A549 (cell line): ENCODE measurements at regions not wholly inside any gene's neighbourhood (a gene's known extent, or its start where the extent isn't known, plus 50 kb on each side); places are given as distances from the start of the nearest gene placed in this dataset.

Experiments
- ATAC-seq, 2 experiments: fragments of 200-7000 bp in 1 of 2; fragments of >200 bp in 1 of 2; cut with Nextera tagmentation in 1 of 2; cut with Tn5 transposase in 1 of 2; 3 replicates each; pipeline versions ENCODE4 v1.8.0 to v1.9.1; 2018 to 2020; ENCODE audit warnings: mild to moderate bottlenecking in 1 of 2, moderate library complexity in 1 of 2
- CTCF ChIA-PET: fragments of 300-600 bp; sonication (Branson Sonifier 250); formaldehyde crosslinking; extraction: SDS; loops from one replicate; lab custom pipeline; 2021; ENCODE audit warnings: antibody characterized with exemption, inconsistent platforms; lab: Yijun Ruan, JAX
- POLR2A ChIA-PET: fragments of 350-600 bp; formaldehyde crosslinking; extraction: SDS; loops from one replicate; lab custom pipeline; 2021; ENCODE audit warnings: antibody characterized with exemption, inconsistent platforms; lab: Yijun Ruan, JAX
- DNase-seq, 2 experiments: peaks; one replicate each; pipeline versions ENCODE4 v3.0.0 to v3.0.0-alpha.2; 2011 to 2016; ENCODE audit warnings: low read depth in 1 of 2, low spot score in 1 of 2
- FAIRE-seq: peaks from 2 replicates; lab custom pipeline; 2011; peaks lifted over from hg19 to GRCh38; lab: Jason Lieb, UNC
- H3K27ac ChIP-seq, 2 experiments: fragments of >200 bp; sonication (Bioruptor Twin); formaldehyde crosslinking; 3 replicates each; pipeline ENCODE4 v1.5.1; 2016 to 2017
- H3K4me1 ChIP-seq: fragments of >200 bp; sonication (Bioruptor Twin); formaldehyde crosslinking; 3 replicates; pipeline ENCODE4 v1.6.1; 2016
- H3K4me2 ChIP-seq: fragments of >200 bp; sonication (Bioruptor Twin); formaldehyde crosslinking; 3 replicates; pipeline ENCODE4 v1.6.1; 2016
- H3K4me3 ChIP-seq: fragments of >200 bp; sonication (Bioruptor Twin); formaldehyde crosslinking; 3 replicates; pipeline ENCODE4 v1.5.1; 2016
- H3K9me3 ChIP-seq: fragments of >200 bp; sonication (Bioruptor Twin); formaldehyde crosslinking; 3 replicates; pipeline ENCODE4 v1.6.1; 2016
- ATOH8 ChIP-seq: fragments of 250-450 bp; sonication (Bioruptor Pico); IDR thresholded peaks from 2 replicates; pipeline ENCODE4 v1.5.0; 2020; ENCODE audit warnings: low read depth, mild to moderate bottlenecking, moderate library complexity
- CBX2 ChIP-seq: fragments of 200-600 bp; sonication (generic); IDR thresholded peaks from 2 replicates; pipeline ENCODE4 v1.6.1; 2016; ENCODE audit warnings: low read depth, mild to moderate bottlenecking, borderline replicate concordance
- CEBPB ChIP-seq, 2 experiments: fragments of >200 bp in 1 of 2; sonication (Bioruptor Twin) in 1 of 2; formaldehyde crosslinking in 1 of 2; IDR thresholded peaks; 2 replicates each; pipeline ENCODE4 v1.6.1; 2012 to 2016
- CHD4 ChIP-seq: fragments of 200-600 bp; sonication (generic); IDR thresholded peaks from 2 replicates; pipeline ENCODE4 v1.6.1; 2016; ENCODE audit warnings: antibody characterized with exemption, mild to moderate bottlenecking, borderline replicate concordance
- FOXS1 ChIP-seq: fragments of 250-450 bp; sonication (Bioruptor Pico); IDR thresholded peaks from 2 replicates; pipeline ENCODE4 v1.5.0; 2020; ENCODE audit warnings: mild to moderate bottlenecking, moderate library complexity
- GATA3 ChIP-seq: IDR thresholded peaks from 2 replicates; pipeline ENCODE4 v1.6.1; 2012; ENCODE audit warnings: borderline replicate concordance
- HEYL ChIP-seq: fragments of 250-450 bp; sonication (Bioruptor Pico); IDR thresholded peaks from 2 replicates; pipeline ENCODE4 v1.8.0; 2021; ENCODE audit warnings: mild to moderate bottlenecking, moderate library complexity
- HOXA7 ChIP-seq: fragments of 250-450 bp; sonication (Bioruptor Pico); IDR thresholded peaks from 2 replicates; pipeline ENCODE4 v1.5.0; 2020; ENCODE audit warnings: mild to moderate bottlenecking, moderate library complexity
- HOXB13 ChIP-seq: fragments of 250-450 bp; sonication (Bioruptor Pico); IDR thresholded peaks from 2 replicates; pipeline ENCODE4 v1.5.0; 2020; ENCODE audit warnings: low read depth, mild to moderate bottlenecking, moderate library complexity
- JUN ChIP-seq, 2 experiments: fragments of >200 bp; sonication (Bioruptor Twin); formaldehyde crosslinking; IDR thresholded peaks; 2 replicates in 1 of 2; 3 replicates in 1 of 2; pipeline ENCODE4 v1.6.1; 2016 to 2017
- KDM1A ChIP-seq: fragments of 200-600 bp; sonication (generic); IDR thresholded peaks from 2 replicates; pipeline ENCODE4 v1.6.1; 2016; ENCODE audit warnings: low read depth, mild to moderate bottlenecking
- MYC ChIP-seq: IDR thresholded peaks from 2 replicates; pipeline ENCODE4 v1.6.1; 2012; ENCODE audit warnings: mild to moderate bottlenecking, inconsistent platforms, low read length, improper control_type of control experiment, borderline replicate concordance
- NFE2L2 ChIP-seq: fragments of 150-350 bp; conservative IDR thresholded peaks from 2 replicates; pipeline ENCODE4 v1.6.1; 2014; ENCODE audit warnings: low read length
- NPAS2 ChIP-seq: fragments of 250-450 bp; sonication (Bioruptor Pico); IDR thresholded peaks from 2 replicates; pipeline ENCODE4 v1.8.0; 2022; ENCODE audit warnings: mild to moderate bottlenecking, moderate library complexity, borderline replicate concordance
- NR3C1 ChIP-seq: fragments of >200 bp; sonication (Bioruptor Twin); formaldehyde crosslinking; IDR thresholded peaks from 3 replicates; pipeline ENCODE4 v1.6.1; 2017
- PHF8 ChIP-seq: fragments of 200-600 bp; sonication (generic); IDR thresholded peaks from 2 replicates; pipeline ENCODE4 v1.6.1; 2016; ENCODE audit warnings: low read depth, mild to moderate bottlenecking, antibody characterized with exemption, moderate library complexity, borderline replicate concordance
- POLR2AphosphoS2 ChIP-seq: conservative IDR thresholded peaks from 2 replicates; pipeline ENCODE4 v1.6.1; 2012; ENCODE audit warnings: low read length, improper control_type of control experiment, inconsistent platforms
- RARB ChIP-seq: fragments of 250-450 bp; sonication (Bioruptor Pico); IDR thresholded peaks from 2 replicates; pipeline ENCODE4 v1.8.0; 2021; ENCODE audit warnings: mild to moderate bottlenecking, moderate library complexity
- RCOR1 ChIP-seq: fragments of 150-350 bp; IDR thresholded peaks from 2 replicates; pipeline ENCODE4 v1.6.1; 2014; ENCODE audit warnings: antibody characterized with exemption, low read length, low read depth
- SREBF2 ChIP-seq: fragments of 450-650 bp; IDR thresholded peaks from 2 replicates; pipeline ENCODE4 v1.6.1; 2014; ENCODE audit warnings: mild to moderate bottlenecking, moderate library complexity
- USF2 ChIP-seq: fragments of 450-650 bp; IDR thresholded peaks from 2 replicates; pipeline ENCODE4 v1.6.1; 2014; ENCODE audit warnings: antibody characterized with exemption
- ZC3H11A ChIP-seq: fragments of 450-650 bp; IDR thresholded peaks from 2 replicates; pipeline ENCODE4 v1.6.1; 2014; ENCODE audit warnings: antibody characterized with exemption, mild to moderate bottlenecking
- ZFP36 ChIP-seq: fragments of 450-650 bp; IDR thresholded peaks from 2 replicates; pipeline ENCODE4 v1.6.1; 2014; ENCODE audit warnings: borderline replicate concordance; ENCODE audit not compliant: partially characterized antibody
- ZNF302 ChIP-seq: fragments of 250-450 bp; sonication (Bioruptor Pico); IDR thresholded peaks from 2 replicates; pipeline ENCODE4 v1.9.0; 2021; ENCODE audit warnings: inconsistent platforms, mild to moderate bottlenecking, moderate library complexity
- WGBS: methylation state at CpG from one replicate; pipeline ENCODE4 v1.1.6; 2017; ENCODE audit errors: missing lambda C conversion rate; 5-methylcytosine and 5-hydroxymethylcytosine counted together
- TF ChIP-seq, protein P1 (sequence below): fragments of 150-350 bp; IDR thresholded peaks from 2 replicates; pipeline ENCODE4 v1.6.1; 2014; ENCODE audit warnings: low read depth, mild to moderate bottlenecking, low read length

DNA sequence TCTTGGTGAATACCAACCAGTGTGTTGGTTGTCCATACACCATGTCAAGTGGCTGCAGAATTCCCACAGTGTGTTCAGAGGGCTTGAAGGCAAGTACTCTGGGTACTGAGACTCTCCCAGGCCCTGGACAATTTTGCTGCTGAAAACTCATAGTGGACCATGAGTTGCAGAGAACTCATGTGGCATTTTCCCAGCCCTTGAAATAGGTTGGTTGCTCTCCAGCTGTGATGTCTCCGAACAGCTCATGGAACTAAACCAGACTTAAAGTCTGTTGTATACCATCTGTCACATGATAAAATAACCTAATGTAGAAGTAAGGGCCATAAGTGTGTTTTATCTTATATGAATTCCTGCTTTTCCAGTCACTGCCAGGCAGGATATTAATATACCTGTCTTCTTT lies 67.8 kb downstream of the RGS2 start:
- Histone ChIP-seq H3K4me1 (no peaks in the 10 kb centered on the region), H3K4me2 (no peak overlapping the region), H3K4me3 (no peak overlapping the region), H3K9me3 (peaks cover 12% of the 10 kb centered on the region), H3K27ac (no peak overlapping the region)
- CTCF ChIA-PET, result no interaction called here
- DNase-seq (no peak), ATAC-seq (no peak), FAIRE-seq (no peak)
- POLR2A ChIA-PET, result no interaction called here
- 38% methylated on average over 1 of the region's 1 CpG for WGBS
- no peak for TF ChIP-seq MYC
- TF ChIP-seq JUN (IDR thresholded peaks at IDR 0.05), result no peak
- TF ChIP-seq GATA3, result no peak
- TF ChIP-seq ZFP36, result no peak
- TF ChIP-seq CHD4, result no peak
- TF ChIP-seq FOXS1, result no peak
- no peak for TF ChIP-seq NPAS2 (CRISPR knock-in tag)
- TF ChIP-seq POLR2AphosphoS2, result no peak
- TF ChIP-seq ZC3H11A, result no peak
- TF ChIP-seq HOXA7 (CRISPR knock-in tag), result no peak
- TF ChIP-seq CBX2, result no peak
- TF ChIP-seq NFE2L2, result no peak
- no peak for TF ChIP-seq HEYL (CRISPR knock-in tag)
- TF ChIP-seq, protein P1, sequence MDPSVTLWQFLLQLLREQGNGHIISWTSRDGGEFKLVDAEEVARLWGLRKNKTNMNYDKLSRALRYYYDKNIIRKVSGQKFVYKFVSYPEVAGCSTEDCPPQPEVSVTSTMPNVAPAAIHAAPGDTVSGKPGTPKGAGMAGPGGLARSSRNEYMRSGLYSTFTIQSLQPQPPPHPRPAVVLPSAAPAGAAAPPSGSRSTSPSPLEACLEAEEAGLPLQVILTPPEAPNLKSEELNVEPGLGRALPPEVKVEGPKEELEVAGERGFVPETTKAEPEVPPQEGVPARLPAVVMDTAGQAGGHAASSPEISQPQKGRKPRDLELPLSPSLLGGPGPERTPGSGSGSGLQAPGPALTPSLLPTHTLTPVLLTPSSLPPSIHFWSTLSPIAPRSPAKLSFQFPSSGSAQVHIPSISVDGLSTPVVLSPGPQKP, result no peak
- no peak for TF ChIP-seq ZNF302 (CRISPR knock-in tag)
- TF ChIP-seq USF2, result no peak
- no peak for TF ChIP-seq SREBF2
- TF ChIP-seq CEBPB (IDR thresholded peaks at IDR 0.05), result no peak

- no peak for TF ChIP-seq KDM1A
- no peak for TF ChIP-seq PHF8
- TF ChIP-seq SREBF2, result no peak
- no peak for TF ChIP-seq HOXB13
- no peak for TF ChIP-seq RCOR1
- no peak for TF ChIP-seq GATA3
- no peak for TF ChIP-seq USF2
- TF ChIP-seq ATOH8, result no peak
- TF ChIP-seq NFE2L2, result no peak
- TF ChIP-seq NR3C1, result no peak
- no peak for TF ChIP-seq RARB
- ChIA-PET CTCF (no interaction called here), POLR2A (no interaction called here)
- ATAC-seq, result no peak
- peaks cover 12% of the 10 kb centered on the region for H3K9me3 ChIP-seq
- FAIRE-seq, result no peak
- no peaks in the 10 kb centered on the region for H3K4me1 ChIP-seq
- DNase-seq, result no peak
- no peak overlapping the region for H3K4me3 ChIP-seq
- no peak overlapping the region for H3K4me2 ChIP-seq
- 23% methylated on average over 2 of the region's 2 CpGs for WGBS
- H3K27ac ChIP-seq, result no peak overlapping the region
Observed at GRCh38 chr1:192877283-192877886, 68.5 kb downstream of the RGS2 start.
